Tibial nerve (tissue), 4 donors: ENCODE measurements at regions not wholly inside any gene's neighbourhood (a gene's known extent, or its start where the extent isn't known, plus 50 kb on each side); places are given as distances from the start of the nearest gene placed in this dataset.
"Not testable (repeated sequence)": the region's sequence is repeated elsewhere in the genome, so short reads cannot be mapped to it uniquely, and the experiment has no call there.

Experiments used
- DNase-seq, 2 donors: peaks; one replicate each; pipeline ENCODE4 v3.0.0-alpha.2; 2019; ENCODE audit warnings: low spot score in 2 of 2
- H3K27ac ChIP-seq, 4 donors: fragments of 200-600 bp; sonication (generic) in 3 of 4; one replicate each; pipeline ENCODE4 v1.5.1; 2017 to 2019; ENCODE audit warnings: mild to moderate bottlenecking in 1 of 4
- H3K27me3 ChIP-seq, 2 donors: fragments of 200-600 bp; sonication (generic) in 1 of 2; one replicate each; pipeline versions ENCODE4 v1.5.1 to v1.6.0; 2017 to 2019
- H3K36me3 ChIP-seq, 3 donors: fragments of 200-600 bp; sonication (generic); one replicate each; pipeline ENCODE4 v1.5.1; 2018 to 2019
- H3K4me1 ChIP-seq, 4 donors: fragments of 200-600 bp; sonication (generic) in 3 of 4; one replicate each; pipeline ENCODE4 v1.5.1; 2017 to 2019
- H3K4me3 ChIP-seq, 4 donors: fragments of 200-600 bp; sonication (generic) in 3 of 4; one replicate each; pipeline ENCODE4 v1.5.1; 2017 to 2019; ENCODE audit warnings: mild to moderate bottlenecking in 1 of 4, moderate library complexity in 1 of 4
- H3K9me3 ChIP-seq, 4 donors: fragments of 200-600 bp; sonication (generic) in 3 of 4; one replicate each; pipeline ENCODE4 v1.5.1; 2017 to 2019
- EP300 ChIP-seq, 2 donors: sonication (generic); formaldehyde crosslinking; IDR thresholded peaks; one replicate each; pipeline ENCODE4 v1.6.1; 2017; ENCODE audit warnings: antibody characterized with exemption in 2 of 2, mild to moderate bottlenecking in 1 of 2
- POLR2A ChIP-seq, 2 donors: fragments of 450-650 bp; IDR thresholded peaks; one replicate each; pipeline ENCODE4 v1.6.1; 2017; ENCODE audit warnings: antibody characterized with exemption in 2 of 2, mild to moderate bottlenecking in 2 of 2, moderate library complexity in 2 of 2
- WGBS, 2 donors: methylation state at CpG; one replicate each; pipeline ENCODE4 v1.1.5; 2018; 5-methylcytosine and 5-hydroxymethylcytosine counted together
- TF ChIP-seq, protein P1 (sequence below), 5 experiments: fragments of 200-600 bp in 3 of 5; fragments of 450-650 bp in 2 of 5; sonication (generic) in 3 of 5; IDR thresholded peaks; one replicate each; pipeline ENCODE4 v1.5.1; 2016 to 2019; ENCODE audit warnings: antibody characterized with exemption in 5 of 5, mild to moderate bottlenecking in 3 of 5, moderate library complexity in 2 of 5

DNA sequence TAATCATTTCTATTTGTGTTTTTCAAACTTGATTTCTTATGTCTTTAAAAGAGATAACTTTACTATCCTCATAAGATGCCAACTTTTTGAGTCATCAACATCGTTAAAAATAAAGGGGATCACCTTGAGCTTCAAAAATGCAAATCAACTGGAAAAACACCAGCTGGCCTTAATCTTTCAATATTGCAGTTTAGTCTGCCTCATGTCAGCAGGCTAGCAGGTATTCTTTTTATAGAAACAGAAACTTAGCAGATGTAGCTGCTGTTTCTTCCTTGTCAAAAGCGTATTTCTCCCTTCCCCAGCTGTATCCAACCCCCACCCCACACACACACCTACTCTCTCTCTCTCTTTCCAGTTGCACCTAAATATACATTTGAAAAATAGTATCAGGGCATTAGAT lies 154.1 kb upstream of the ZNF804A start:
- H3K27me3 ChIP-seq, result no peaks in the 10 kb centered on the region
- H3K4me3 ChIP-seq, result no peak overlapping the region
- no peaks in the 10 kb centered on the region for H3K4me1 ChIP-seq
- no peaks in the 10 kb centered on the region for H3K9me3 ChIP-seq
- DNase-seq, result no peak
- H3K27ac ChIP-seq, result no peak overlapping the region
- TF ChIP-seq, protein P1, sequence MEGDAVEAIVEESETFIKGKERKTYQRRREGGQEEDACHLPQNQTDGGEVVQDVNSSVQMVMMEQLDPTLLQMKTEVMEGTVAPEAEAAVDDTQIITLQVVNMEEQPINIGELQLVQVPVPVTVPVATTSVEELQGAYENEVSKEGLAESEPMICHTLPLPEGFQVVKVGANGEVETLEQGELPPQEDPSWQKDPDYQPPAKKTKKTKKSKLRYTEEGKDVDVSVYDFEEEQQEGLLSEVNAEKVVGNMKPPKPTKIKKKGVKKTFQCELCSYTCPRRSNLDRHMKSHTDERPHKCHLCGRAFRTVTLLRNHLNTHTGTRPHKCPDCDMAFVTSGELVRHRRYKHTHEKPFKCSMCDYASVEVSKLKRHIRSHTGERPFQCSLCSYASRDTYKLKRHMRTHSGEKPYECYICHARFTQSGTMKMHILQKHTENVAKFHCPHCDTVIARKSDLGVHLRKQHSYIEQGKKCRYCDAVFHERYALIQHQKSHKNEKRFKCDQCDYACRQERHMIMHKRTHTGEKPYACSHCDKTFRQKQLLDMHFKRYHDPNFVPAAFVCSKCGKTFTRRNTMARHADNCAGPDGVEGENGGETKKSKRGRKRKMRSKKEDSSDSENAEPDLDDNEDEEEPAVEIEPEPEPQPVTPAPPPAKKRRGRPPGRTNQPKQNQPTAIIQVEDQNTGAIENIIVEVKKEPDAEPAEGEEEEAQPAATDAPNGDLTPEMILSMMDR (IDR thresholded peaks at IDR 0.05), result no peak
- TF ChIP-seq EP300 (IDR thresholded peaks at IDR 0.05) (no peak), POLR2A (IDR thresholded peaks at IDR 0.05) (no peak)
- H3K36me3 ChIP-seq, result no peaks in the 10 kb centered on the region
- WGBS, 2 donors, result 67 to 76% methylated on average over 2 of the region's 2 CpGs

DNA sequence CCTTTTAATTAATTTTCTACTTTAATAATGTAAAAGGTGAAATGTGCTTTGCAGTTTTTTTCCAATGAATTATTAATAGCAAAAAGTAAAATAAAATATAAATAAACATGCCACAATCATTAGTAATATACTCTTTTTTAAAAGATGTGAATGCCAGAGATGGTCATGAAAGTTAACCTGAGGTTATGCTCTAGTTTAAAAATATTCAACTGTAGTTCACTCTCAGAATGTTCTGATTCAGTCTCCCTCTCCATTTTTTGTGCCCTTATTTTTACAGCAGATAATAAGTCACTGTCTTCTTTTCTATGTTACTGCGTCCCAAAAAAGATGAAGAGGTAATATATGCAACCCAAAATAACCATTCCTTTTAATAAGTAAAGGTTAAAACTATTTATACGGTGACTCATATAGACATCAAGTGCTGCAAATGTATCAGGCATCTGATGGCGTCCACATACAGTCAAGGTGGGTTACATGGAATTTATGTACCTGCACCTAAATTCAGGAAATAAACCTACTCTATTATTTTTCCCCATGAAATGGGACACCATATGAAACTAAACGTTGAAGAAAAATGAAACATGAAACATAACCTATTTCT lies 153.6 kb upstream of the ZNF804A start:
- H3K4me1 ChIP-seq, result no peaks in the 10 kb centered on the region
- no peak overlapping the region for H3K4me3 ChIP-seq
- TF ChIP-seq POLR2A (IDR thresholded peaks at IDR 0.05) (no peak), EP300 (IDR thresholded peaks at IDR 0.05) (no peak)
- TF ChIP-seq, protein P1 (IDR thresholded peaks at IDR 0.05), result no peak
- WGBS, 2 donors, result 78 to 87% methylated on average over 4 of the region's 4 CpGs
- no peaks in the 10 kb centered on the region for H3K27me3 ChIP-seq
- no peaks in the 10 kb centered on the region for H3K9me3 ChIP-seq
- H3K36me3 ChIP-seq, result no peaks in the 10 kb centered on the region
- H3K27ac ChIP-seq, result no peak overlapping the region
- DNase-seq, result no peak

DNA sequence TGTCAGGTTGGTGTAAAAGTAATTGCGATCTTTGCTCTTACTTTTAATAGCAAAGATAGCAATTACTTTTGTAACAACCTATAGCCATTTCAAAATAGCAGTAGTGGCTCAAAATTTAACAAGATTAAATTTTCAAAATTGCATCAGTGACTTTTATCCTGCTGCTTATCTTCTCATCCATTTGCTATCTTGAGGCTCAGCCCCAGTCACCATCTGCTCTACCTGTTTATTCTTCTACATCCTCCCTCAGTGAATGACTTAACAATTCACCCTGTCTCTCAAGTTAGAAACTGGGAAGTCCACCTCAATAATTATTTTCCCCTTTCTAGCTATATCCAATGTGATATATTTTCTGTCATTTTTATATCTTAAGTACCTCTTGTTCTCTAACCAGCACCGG lies 148.6 kb upstream of the ZNF804A start:
- H3K27ac ChIP-seq, result no peak overlapping the region
- H3K4me1 ChIP-seq, result no peaks in the 10 kb centered on the region
- no peak for DNase-seq
- no peaks in the 10 kb centered on the region for H3K36me3 ChIP-seq
- no peak overlapping the region for H3K4me3 ChIP-seq
- no peaks in the 10 kb centered on the region for H3K9me3 ChIP-seq
- no peaks in the 10 kb centered on the region for H3K27me3 ChIP-seq
- 91 to 93% methylated on average over 2 of the region's 2 CpGs for WGBS, 2 donors
- TF ChIP-seq, protein P1 (IDR thresholded peaks at IDR 0.05), result no peak
- no peak for TF ChIP-seq EP300 (IDR thresholded peaks at IDR 0.05)
- no peak for TF ChIP-seq POLR2A (IDR thresholded peaks at IDR 0.05)

DNA sequence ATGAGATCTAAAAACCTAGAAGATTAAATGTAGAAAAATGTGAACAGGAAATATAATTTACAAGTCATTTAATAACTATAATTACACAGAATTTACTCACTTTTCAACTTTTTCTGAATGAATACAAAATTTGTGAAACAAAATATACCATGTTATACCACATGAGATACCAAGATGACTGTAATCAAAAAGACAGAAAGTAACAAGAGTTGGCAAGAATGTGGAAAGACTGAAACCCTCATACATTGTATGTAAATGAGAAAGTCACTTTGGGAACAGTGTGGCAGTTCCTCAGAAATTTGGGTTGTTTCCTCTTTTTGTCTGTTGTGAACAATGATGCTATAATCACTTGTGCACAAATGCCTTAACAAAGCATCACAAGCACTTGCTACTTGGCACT lies 145.4 kb upstream of the ZNF804A start:
- Histone ChIP-seq H3K9me3 (no peaks in the 10 kb centered on the region), H3K27ac (no peak overlapping the region), H3K4me3 (no peak overlapping the region), H3K4me1 (no peaks in the 10 kb centered on the region), H3K36me3 (no peaks in the 10 kb centered on the region), H3K27me3 (no peaks in the 10 kb centered on the region)
- TF ChIP-seq, protein P1 (IDR thresholded peaks at IDR 0.05), result no peak
- TF ChIP-seq POLR2A (IDR thresholded peaks at IDR 0.05), result no peak
- TF ChIP-seq EP300 (IDR thresholded peaks at IDR 0.05), result no peak
- DNase-seq, result no peak

DNA sequence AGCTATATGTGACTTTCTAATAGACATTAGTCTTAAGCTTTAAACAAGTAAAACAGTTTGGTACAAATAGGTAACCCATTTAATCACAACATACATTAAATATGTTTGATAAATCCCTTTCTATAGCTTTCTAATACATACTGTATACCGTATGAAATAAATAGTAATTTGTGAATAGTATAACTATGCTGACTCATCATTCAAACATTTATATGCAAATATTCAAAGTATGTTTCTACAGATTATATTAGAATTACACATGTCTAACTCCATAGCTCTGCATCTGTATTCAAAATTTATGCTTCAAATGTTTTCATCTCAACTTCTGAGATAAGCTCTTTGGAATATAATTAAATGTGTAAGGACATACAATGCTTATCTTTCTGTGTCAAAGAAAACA lies 142.7 kb upstream of the ZNF804A start:
- Histone ChIP-seq H3K9me3 (no peaks in the 10 kb centered on the region), H3K4me1 (no peaks in the 10 kb centered on the region), H3K36me3 (no peaks in the 10 kb centered on the region), H3K27me3 (no peaks in the 10 kb centered on the region), H3K27ac (no peak overlapping the region), H3K4me3 (no peak overlapping the region)
- DNase-seq, result no peak
- 52 to 64% methylated on average over 1 of the region's 1 CpG for WGBS, 2 donors
- TF ChIP-seq EP300 (IDR thresholded peaks at IDR 0.05) (no peak), POLR2A (IDR thresholded peaks at IDR 0.05) (no peak)
- TF ChIP-seq, protein P1 (IDR thresholded peaks at IDR 0.05), result no peak

DNA sequence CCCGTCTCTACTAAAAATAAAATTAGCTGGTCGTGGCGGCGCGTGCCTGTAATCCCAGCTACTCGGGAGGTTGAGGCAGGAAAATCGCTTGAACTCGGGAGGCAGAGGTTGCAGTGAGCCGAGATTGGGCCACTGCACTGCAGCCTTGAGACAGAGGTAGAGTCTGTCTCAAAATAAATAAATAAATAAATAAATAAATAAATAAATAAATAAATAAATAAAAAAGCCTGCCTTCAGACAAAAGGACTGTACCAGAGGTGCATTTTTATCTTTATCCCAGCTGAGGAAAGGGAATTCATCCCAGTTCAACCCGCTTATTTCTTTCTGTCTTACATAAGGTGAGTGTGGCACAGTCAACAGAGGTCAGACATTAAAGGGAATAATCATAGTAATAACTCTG lies 141.6 kb upstream of the ZNF804A start:
- 96 to 97% methylated on average over 10 of the region's 10 CpGs for WGBS, 2 donors
- not testable (repeated sequence) for H3K27me3 ChIP-seq, H3K4me3 ChIP-seq, H3K36me3 ChIP-seq, H3K9me3 ChIP-seq, H3K4me1 ChIP-seq, H3K27ac ChIP-seq, DNase-seq
